ENCODE measurements at regions not wholly inside any gene's neighbourhood (a gene's known extent, or its start where the extent isn't known, plus 50 kb on each side); places are given as distances from the start of the nearest gene placed in this dataset.

- TF ChIP-seq CTCF (IDR thresholded peaks at IDR 0.05) (no peak), POLR2AphosphoS5 (IDR thresholded peaks at IDR 0.05; ENCODE audit: low read depth, low read length) (no peak), REST (IDR thresholded peaks at IDR 0.05; ENCODE audit: insufficient read depth in 1 of 2, low read depth in 2 of 2, low read length in 1 of 2) (no peak), SIN3A (IDR thresholded peaks at IDR 0.05; ENCODE audit: borderline replicate concordance, insufficient read depth, low read depth, low read length) (no peak)
Measured at GRCh38 chr21:19368944-19369343, 965.4 kb upstream of the TMPRSS15 start.
